Pancreas (tissue), 10 donors: ENCODE measurements at regions not wholly inside any gene's neighbourhood (a gene's known extent, or its start where the extent isn't known, plus 50 kb on each side); places are given as distances from the start of the nearest gene placed in this dataset.

ENCODE experiments used
- ATAC-seq, 4 donors: fragments of 200-7000 bp; cut with Tn5 transposase; one replicate each; pipeline versions ENCODE4 v1.8.0 to v1.9.1; 2020; ENCODE audit warnings: mild to moderate bottlenecking in 4 of 4, moderate library complexity in 4 of 4
- DNase-seq, 6 donors: peaks; one replicate each; pipeline ENCODE4 v3.0.0-alpha.2; 2020
- FAIRE-seq: peaks from 2 replicates; lab custom pipeline; 2012; peaks lifted over from hg19 to GRCh38; lab: Jason Lieb, UNC
- H3K27ac ChIP-seq, 4 donors: fragments of 200-600 bp; sonication (generic); 1 replicate in 3 of 4; 2 replicates in 1 of 4; pipeline versions ENCODE4 v1.5.0 to v1.8.0; 2020
- H3K27me3 ChIP-seq, 4 donors: fragments of 200-600 bp; one replicate each; pipeline ENCODE4 v1.8.0; 2021
- H3K36me3 ChIP-seq, 3 donors: fragments of 200-600 bp; sonication (generic) in 1 of 3; one replicate each; pipeline versions ENCODE4 v1.5.0 to v1.8.0; 2020 to 2021
- H3K4me1 ChIP-seq, 3 donors: fragments of 200-600 bp; one replicate each; pipeline ENCODE4 v1.8.0; 2021
- H3K4me3 ChIP-seq, 4 donors: fragments of 200-600 bp; sonication (generic) in 2 of 4; one replicate each; pipeline versions ENCODE4 v1.5.0 to v1.8.0; 2020 to 2021
- H3K9me3 ChIP-seq, 4 donors: fragments of 200-600 bp; one replicate each; pipeline ENCODE4 v1.8.0; 2021
- WGBS, 2 donors: extraction: QIAGEN DNeasy Blood & Tissue Kit; methylation state at CpG; one replicate each; pipeline ENCODE4 v1.1.7; 2013; 5-methylcytosine and 5-hydroxymethylcytosine counted together
- intact Hi-C, 3 donors: fragments of 100-400 bp; cut with DNase I; formaldehyde crosslinking; loops; one replicate each; pipeline versions ENCODE4 v1.11.1 to v1.14.2; 2022
- TF ChIP-seq, protein P1 (sequence below), 4 donors: fragments of 200-600 bp; sonication (generic) in 3 of 4; IDR thresholded peaks; one replicate each; pipeline versions ENCODE4 v1.5.0 to v1.8.0; 2021; ENCODE audit warnings: antibody characterized with exemption in 4 of 4
- donor health status: healthy with polysubstance abuse.
- donor health status: DM: no; HTN: no; CAD: no; lungs with moderate emphysema.
- donor health status: DM: no; HTN: no; CAD: no.
- donor health status: control.
- donor health status: control.
- donor health status: Bipolar disorder and iron deficiency.
- donor health status: DM: yes; HTN: yes; CAD: no.
- donor health status: DM: no; HTN: no; CAD: no.
- donor health status: DM: no; HTN: no; CAD: no.
- donor health status: DM: yes; HTN: yes; CAD: no.

DNA sequence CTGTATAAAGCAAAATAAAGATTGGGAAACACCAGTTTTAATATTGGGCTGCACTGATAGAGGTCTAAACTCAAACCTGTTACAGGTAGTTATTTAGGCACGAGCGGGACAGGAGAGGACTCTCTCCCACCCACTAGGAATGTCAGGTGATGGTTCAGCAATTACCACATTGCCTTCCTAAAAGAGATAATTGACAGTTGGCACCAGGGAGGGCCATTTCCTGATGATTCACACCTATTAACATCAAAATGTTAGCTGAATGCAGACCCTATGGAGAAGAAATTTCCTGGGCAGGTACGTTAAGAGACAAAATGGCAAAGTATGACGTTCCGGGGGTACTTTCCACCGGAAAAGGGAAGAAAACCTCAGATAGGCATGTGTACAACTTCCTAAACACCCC is 272.6 kb downstream of the SDHAF3 start:
- WGBS, 2 donors: 69 to 80% methylated on average over 6 of the region's 6 CpGs
- no peaks in the 10 kb centered on the region for H3K4me1 ChIP-seq
- no peak for FAIRE-seq
- H3K27me3 ChIP-seq: no peaks in the 10 kb centered on the region
- no peaks in the 10 kb centered on the region for H3K36me3 ChIP-seq
- no peak overlapping the region for H3K4me3 ChIP-seq
- intact Hi-C loops: no loop called here
- H3K27ac ChIP-seq: no peak overlapping the region
- no peak for ATAC-seq
- TF ChIP-seq, protein P1, sequence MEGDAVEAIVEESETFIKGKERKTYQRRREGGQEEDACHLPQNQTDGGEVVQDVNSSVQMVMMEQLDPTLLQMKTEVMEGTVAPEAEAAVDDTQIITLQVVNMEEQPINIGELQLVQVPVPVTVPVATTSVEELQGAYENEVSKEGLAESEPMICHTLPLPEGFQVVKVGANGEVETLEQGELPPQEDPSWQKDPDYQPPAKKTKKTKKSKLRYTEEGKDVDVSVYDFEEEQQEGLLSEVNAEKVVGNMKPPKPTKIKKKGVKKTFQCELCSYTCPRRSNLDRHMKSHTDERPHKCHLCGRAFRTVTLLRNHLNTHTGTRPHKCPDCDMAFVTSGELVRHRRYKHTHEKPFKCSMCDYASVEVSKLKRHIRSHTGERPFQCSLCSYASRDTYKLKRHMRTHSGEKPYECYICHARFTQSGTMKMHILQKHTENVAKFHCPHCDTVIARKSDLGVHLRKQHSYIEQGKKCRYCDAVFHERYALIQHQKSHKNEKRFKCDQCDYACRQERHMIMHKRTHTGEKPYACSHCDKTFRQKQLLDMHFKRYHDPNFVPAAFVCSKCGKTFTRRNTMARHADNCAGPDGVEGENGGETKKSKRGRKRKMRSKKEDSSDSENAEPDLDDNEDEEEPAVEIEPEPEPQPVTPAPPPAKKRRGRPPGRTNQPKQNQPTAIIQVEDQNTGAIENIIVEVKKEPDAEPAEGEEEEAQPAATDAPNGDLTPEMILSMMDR (IDR thresholded peaks at IDR 0.05): no peak
- DNase-seq: no peak
- no peaks in the 10 kb centered on the region for H3K9me3 ChIP-seq

DNA sequence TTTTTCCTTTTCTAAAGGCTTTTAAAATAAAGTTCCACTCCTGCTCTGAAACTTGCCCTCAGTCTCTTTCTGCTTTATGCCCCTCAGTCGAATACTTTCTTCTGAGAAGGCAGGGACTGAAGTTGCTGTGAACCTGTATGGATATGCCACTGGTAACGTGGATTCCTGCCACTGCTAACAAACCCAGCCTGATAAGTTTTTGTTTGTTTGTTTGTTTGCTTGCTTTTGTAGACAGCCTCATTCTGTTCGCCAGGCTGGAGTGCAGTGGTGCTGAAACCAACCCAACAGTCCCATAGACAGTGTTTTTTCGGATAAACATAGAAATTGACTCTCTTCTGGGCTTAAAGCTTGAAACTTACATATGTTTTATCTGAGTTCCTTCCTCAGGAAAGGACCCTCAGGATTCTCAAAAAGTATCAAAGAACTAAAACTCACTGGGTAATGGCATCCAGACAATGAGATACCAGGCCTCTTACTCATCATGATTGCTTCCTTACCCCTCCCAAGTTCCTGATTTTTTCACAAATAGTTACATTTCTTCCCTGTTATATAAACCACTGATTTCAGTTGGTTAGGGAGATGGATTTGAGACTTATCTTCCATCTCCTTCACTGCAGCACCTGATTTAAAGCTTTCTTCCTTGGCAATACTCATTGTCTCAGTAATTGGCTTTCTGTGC is 273.6 kb downstream of the SDHAF3 start:
- Histone ChIP-seq H3K27me3 (no peaks in the 10 kb centered on the region), H3K4me3 (no peak overlapping the region), H3K27ac (no peak overlapping the region), H3K4me1 (no peaks in the 10 kb centered on the region), H3K36me3 (no peaks in the 10 kb centered on the region), H3K9me3 (no peaks in the 10 kb centered on the region)
- FAIRE-seq (no peak), ATAC-seq (no peak), DNase-seq (no peak)
- TF ChIP-seq, protein P1 (IDR thresholded peaks at IDR 0.05): no peak
- 39 to 47% methylated on average over 4 of the region's 4 CpGs for WGBS, 2 donors
- intact Hi-C loops: no loop called here

DNA sequence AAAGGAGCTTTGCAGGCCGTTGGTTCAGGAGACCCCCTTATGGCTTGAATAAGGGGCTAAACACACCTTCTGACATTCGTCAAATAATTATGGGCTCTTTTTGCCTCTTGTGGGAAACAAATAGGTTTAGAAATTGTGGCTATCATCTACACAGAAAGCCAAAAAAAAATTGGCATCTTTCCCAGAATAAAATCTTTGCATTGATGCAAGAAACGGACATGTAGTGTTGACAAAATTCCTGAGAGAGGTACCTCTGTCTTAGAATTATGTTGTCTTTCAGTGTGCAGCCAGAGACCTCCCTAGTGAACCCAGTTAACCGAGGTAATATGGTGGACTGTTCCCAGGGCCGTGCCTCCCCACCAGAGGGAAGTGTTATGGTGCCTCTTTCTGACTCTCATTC is 283.9 kb downstream of the SDHAF3 start:
- no peak for ATAC-seq
- Histone ChIP-seq H3K27me3 (peaks cover 0 to 8% (median 2%) of the 10 kb centered on the region in 4 donors), H3K9me3 (no peaks in the 10 kb centered on the region), H3K27ac (no peak overlapping the region), H3K4me3 (no peak overlapping the region), H3K36me3 (no peaks in the 10 kb centered on the region), H3K4me1 (no peaks in the 10 kb centered on the region)
- TF ChIP-seq, protein P1 (IDR thresholded peaks at IDR 0.05): no peak
- FAIRE-seq: no peak
- WGBS, 2 donors: 39 to 55% methylated on average over 5 of the region's 5 CpGs
- intact Hi-C loops: no loop called here
- DNase-seq: no peak

DNA sequence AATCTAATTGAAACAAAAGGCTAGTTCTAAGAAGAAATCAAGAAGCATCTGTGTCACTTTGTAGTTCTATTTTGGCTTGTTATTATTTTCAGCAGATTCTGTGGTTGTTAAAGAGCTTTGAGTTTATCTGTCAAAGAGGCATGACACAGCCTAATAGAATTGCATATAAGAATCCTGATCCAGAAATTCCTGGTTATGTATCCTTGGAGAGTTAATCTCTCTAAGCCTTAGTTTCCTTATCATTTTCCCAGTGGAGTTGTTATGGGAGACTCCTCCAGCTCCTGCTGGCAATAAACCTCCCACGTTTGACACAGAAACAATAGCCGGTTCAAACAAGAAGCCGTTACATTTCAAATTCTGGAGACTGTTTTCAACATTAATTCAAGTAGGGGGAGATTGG is 288.3 kb downstream of the SDHAF3 start:
- DNase-seq (no peak), FAIRE-seq (no peak), ATAC-seq (no peak)
- H3K4me3 ChIP-seq: no peak overlapping the region
- H3K9me3 ChIP-seq: no peaks in the 10 kb centered on the region
- no peak overlapping the region for H3K27ac ChIP-seq
- H3K27me3 ChIP-seq: peaks cover 0 to 8% (median 2%) of the 10 kb centered on the region in 4 donors
- TF ChIP-seq, protein P1 (IDR thresholded peaks at IDR 0.05): no peak
- no peaks in the 10 kb centered on the region for H3K36me3 ChIP-seq
- 29 to 40% methylated on average over 3 of the region's 3 CpGs for whole genome bisulfite sequencing, 2 donors
- no peaks in the 10 kb centered on the region for H3K4me1 ChIP-seq
- intact Hi-C loops: no loop called here

DNA sequence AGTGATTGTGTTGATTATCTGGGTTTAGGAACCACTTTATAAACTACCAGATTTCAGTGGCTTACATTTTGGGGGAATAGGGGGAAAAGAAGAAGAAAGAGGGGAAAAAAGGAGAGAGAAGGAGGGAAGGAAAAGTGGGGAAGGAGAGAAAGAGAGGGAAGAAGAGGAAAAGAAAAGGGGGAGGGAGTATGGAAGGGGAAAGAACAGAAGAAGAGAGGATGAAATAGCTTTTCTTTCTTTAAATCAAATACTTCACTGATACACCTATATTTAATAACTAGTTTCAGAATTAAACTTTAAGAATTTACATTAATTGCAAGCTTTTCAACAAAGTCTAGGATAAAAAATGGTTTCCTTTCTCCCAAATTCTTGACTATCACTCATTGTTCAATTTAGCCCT is 289.6 kb downstream of the SDHAF3 start:
- FAIRE-seq (no peak), DNase-seq (no peak), ATAC-seq (no peak)
- Histone ChIP-seq H3K9me3 (no peaks in the 10 kb centered on the region), H3K4me3 (no peak overlapping the region), H3K4me1 (no peaks in the 10 kb centered on the region), H3K27me3 (peaks cover 0 to 8% (median 2%) of the 10 kb centered on the region in 4 donors), H3K27ac (no peak overlapping the region), H3K36me3 (no peaks in the 10 kb centered on the region)
- intact Hi-C loops: no loop called here
- TF ChIP-seq, protein P1 (IDR thresholded peaks at IDR 0.05): no peak
